GM11168 (cell line): ENCODE measurements at regions not wholly inside any gene's neighbourhood (a gene's known extent, or its start where the extent isn't known, plus 50 kb on each side); places are given as distances from the start of the nearest gene placed in this dataset.
"Not testable (repeated sequence)": the region's sequence is repeated elsewhere in the genome, so short reads cannot be mapped to it uniquely, and the experiment has no call there.

Experiments
- in situ Hi-C: fragments of 300-500 bp; cut with MboI; formaldehyde crosslinking; loops from one replicate; pipeline ENCODE4 v1.12.0; 2022; ENCODE audit warnings: low sequenced_read_pairs; ENCODE audit not compliant: unreplicated experiment

GRCh38 chr9:42862465-42862864 is 679.0 kb downstream of the SPATA31A6 start:
- in situ Hi-C loops: not testable (repeated sequence)
